ENCODE measurements at regions not wholly inside any gene's neighbourhood (a gene's known extent, or its start where the extent isn't known, plus 50 kb on each side); places are given as distances from the start of the nearest gene placed in this dataset.

- TF ChIP-seq POLR2A (IDR thresholded peaks at IDR 0.05) (no peak), CTCF (IDR thresholded peaks at IDR 0.05) (no peak)
Measured at GRCh38 chr6:6984585-6985366, 123.0 kb upstream of the RREB1 start.

All from heart left ventricle (tissue), 13 donors.